OCI-M1 (cell line): ENCODE measurements at regions not wholly inside any gene's neighbourhood (a gene's known extent, or its start where the extent isn't known, plus 50 kb on each side); places are given as distances from the start of the nearest gene placed in this dataset.
"Not testable (repeated sequence)": the region's sequence is repeated elsewhere in the genome, so short reads cannot be mapped to it uniquely, and the experiment has no call there.

Source experiments
- DNase-seq: peaks from one replicate; lab custom pipeline; 2025; lab: John Stamatoyannopoulos, UW

DNA sequence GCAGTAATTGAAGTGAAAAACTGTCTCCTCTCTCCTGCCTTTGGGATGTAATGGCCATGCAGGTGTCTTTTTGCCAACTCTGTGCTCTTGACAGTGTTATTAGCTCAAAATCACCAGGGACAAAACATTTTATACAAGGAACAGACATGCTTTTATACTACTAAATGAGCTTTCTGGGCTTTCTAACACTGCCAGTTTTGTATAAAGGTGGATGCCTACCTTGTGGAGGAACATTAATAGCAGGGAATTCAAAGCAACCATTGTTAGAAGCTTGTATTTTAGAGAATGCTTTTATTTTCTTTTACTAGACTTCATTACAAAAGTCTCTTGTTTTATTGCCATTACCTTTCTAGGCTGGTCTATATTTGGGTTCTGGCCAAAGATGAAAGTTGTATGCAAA is 54.7 kb upstream of the ARSJ start:
- no peak for DNase-seq

DNA sequence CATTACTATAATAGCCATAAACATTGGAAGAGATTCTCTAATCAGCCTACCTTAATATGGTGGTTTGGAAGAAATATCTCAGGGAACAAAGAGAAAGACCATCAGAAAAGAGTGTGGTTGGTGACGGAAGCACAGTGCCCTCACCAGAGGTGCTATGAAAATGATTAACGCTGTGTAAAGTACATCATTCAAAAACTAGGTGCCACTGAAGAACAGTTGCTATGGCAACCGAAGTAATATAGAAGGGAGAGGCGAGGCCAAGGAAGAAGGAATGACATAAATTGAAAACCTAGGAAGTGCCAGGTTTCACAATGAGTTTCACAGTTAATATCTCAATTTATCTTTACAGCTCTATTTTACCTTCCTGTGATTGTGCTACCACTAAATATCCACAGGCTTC is 57.0 kb upstream of the ARSJ start:
- no peak for DNase-seq

DNA sequence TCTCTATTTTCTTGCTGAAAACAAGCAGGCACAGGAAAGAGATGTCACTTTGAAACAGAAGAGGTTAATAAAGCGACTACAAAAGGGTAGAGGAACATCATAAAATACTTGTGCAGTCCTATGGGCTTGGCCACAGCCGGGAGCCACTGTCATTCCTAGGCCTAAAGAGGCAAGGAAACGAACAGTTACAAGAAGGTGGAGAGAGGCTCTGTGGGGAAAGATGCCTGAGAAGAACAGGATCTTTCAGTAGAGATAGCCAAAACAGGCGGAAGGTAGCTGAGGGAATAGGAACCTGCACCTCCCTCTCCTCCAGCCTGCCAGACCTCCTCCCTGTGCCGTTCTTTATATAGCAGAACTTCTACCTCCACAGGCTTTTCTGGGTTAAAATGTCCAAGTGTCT is 57.4 kb upstream of the ARSJ start:
- DNase-seq, result no peak

DNA sequence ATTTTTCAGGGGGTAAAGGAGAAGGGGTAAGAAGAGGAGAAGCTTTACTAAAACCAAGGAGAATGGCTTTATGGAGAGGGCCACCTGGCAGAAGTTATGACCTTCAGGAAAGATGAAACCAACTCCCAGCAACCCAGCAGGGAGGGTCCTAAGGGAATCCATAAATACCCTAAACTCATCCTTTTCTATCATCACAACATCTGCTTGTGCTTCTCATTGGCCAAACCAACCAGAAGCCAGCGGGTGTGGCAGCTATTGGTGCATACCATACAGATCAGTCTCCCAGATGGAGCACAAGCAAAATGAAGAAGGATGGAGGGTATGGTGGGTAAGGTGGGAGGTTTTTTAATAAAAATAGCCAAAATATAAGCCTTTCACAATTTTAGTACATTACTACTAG is 58.5 kb upstream of the ARSJ start:
- no peak for DNase-seq

DNA sequence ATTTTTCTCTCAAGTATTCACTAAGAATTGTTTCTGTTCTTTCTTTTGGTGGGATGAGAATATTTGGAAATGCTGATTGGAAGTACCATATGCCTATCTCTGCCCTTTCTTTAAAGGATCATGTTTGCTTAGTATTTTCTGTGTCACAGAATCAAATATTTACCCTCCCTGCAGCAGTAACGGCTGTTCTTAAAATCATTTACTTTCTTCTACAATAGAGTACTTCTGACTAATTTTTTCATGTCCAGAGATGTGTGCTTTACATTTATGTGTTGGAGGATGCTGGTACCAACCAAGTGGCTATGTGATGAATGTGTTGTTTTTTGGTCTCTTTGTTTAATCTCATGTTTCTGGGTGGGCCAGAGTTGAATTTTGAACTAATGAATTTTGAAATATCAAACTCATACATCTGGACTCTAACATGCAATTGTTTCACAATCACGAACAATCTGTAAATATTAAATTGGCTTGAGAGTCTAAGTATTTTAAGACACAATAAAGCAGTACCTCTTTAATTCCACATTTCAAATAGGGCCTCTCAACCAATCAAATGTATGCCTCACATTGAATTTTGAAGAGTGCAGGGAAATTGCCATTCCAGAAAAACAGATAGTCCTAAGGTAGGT is 59.4 kb upstream of the ARSJ start:
- DNase-seq, result no peak

DNA sequence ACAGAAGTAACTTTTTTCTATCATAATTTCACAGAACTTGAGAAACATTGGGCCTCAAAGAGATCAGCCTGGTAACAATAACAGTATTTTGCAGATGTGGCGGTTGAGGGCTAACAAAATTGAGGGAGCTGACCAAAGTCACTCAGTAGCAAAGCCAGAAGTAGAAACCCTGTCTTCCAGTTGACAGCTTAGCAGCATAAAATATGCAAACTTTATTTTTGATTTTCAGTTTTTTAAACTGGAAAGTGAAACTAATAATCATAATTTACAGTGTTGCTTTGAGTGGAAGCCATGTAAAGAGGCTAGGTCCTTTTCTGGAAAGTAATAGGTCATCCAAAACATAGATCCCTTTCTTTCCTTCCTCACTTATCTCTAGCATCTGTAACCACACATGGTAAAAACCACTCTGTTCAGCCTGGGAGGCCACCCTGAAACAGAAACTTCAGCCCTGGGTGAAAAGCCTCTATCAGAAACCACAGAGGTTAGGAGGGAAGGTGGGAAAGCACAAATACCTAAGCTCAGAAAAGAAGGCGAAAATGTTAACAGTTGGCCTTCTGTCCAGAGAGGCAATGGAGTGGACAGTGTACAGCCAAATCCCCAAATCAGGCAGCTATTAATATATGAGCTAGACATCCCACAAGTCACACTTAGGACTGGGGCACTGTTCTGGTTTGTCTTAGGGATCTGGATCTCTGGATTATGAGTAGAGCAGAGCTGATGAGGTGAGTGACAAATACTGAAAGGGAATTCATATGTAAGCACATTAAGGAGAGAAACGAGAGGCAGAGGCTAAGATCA is 61.1 kb upstream of the ARSJ start:
- DNase-seq, result peak; percentile 81

DNA sequence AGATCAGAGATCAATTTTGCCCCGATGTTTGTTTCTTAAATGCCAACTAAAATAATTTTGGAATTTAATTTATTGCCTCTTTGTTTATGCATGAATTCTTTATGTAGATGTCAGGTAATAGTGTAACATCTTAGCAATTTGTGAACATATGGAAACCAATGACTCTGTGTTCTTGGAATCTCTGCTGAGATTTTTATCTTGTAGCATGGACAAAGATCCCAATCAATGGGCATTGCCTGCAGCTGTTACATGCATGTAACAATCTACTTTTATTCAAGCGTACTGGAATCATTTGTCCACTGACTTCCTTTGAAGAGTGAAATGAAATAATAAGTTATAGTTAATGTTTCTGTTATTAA is 61.6 kb upstream of the ARSJ start:
- no peak for DNase-seq

DNA sequence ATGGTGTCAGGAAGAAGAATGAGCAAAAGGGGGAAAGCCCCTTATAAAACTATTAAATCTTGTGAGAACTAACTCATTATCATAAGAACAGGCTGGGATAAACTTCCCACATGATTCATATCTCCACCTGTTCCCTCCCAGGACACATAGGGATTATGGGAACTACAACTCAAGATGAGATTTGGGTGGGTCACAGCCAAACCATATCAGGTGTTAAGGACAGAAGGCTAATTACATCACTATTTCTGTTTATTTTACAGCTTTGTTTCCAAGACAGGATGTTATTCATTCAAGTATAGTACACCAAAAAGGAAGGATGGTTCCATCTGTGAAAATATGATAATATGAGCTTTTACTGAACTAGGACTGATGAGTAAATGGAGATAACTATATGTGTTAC is 63.7 kb upstream of the ARSJ start:
- no peak for DNase-seq

DNA sequence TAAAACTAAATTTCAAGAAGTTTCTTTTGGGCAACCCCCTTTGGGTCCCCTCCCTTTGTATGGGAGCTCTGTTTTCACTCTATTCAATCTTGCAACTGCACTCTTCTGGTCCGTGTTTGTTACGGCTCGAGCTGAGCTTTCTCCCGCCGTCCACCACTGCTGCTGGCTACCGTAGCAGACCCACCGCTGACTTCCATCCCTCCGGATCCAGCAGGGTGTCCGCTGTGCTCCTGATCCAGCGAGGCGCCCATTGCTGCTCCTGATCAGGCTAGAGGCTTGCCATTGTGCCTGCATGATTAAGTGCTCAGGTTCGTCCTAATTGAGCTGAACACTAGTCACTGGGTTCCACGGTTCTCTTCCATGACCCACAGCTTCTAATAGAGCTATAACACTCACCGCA is 64.9 kb upstream of the ARSJ start:
- not testable (repeated sequence) for DNase-seq

DNA sequence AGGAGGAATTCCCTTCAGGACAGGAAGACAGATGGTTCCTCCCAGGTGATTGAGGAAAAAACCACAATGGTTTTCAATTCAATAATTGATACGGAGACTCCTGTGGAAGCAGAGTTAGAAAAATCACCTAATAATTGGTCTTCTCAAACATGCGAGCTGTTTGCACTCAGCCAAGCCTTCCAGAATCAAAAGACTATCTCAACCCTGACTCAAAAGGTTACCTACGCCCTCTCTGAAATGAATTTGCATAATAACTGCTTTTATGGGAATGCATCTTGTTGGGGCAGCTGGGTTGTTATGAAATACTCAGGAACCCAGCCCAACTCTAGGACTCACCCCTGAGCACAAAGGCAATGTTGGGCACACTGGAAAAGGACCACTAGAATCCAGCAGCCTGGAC is 66.9 kb upstream of the ARSJ start:
- DNase-seq, result no peak

DNA sequence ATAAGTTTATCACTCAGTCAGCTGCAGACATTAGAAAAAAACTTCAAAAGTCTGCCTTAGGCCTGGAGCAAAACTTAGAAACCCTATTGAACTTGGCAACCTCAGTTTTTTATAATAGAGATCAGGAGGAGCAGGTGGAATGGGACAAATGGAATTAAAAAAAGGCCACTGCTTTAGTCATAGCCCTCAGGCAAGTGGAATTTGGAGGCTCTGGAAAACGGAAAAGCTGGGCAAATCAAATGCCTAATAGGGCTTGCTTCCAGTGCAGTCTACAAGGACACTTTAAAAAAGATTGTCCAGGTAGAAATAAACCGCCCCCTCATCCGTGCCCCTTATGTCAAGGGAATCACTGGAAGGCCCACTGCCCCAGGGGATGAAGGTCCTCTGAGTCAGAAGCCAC is 68.7 kb upstream of the ARSJ start:
- not testable (repeated sequence) for DNase-seq

DNA sequence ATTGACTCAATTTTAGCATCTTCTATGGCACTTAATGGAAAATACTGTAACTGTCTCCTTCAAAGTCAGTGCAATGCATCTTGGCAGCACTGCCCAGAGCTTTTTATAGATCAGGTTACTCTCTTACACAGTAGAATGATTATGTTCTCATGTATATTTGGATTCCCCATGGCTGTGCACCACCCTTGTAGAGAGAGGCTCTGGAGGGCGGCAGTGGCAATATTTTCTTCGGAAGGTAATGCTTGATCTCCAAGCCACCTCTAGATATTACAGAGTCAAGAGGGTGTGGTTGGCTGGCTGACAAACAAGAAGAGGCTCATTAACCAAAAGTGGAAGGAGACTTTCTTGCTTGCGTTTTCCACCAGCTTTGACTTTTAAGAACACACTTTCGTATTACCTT is 72.8 kb upstream of the ARSJ start:
- no peak for DNase-seq

DNA sequence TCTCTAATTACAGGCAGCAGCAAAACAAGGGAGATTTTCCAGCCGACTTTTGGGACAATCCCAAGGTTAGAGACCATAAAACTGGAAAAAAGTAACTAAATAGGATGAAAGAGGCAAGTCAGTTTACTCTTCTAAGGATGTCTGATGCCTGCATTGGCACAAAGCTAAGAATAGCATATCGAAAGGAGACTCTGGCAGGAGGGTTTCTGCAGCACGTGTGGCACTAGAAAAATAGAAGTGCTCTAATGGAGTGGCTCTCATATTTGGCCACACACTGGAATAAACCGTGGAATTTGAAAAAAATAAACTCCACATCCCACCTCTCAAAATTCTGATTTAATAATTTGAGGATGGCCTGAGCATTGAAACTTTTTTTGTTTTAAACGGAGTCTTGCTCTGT is 77.2 kb upstream of the ARSJ start:
- no peak for DNase-seq

DNA sequence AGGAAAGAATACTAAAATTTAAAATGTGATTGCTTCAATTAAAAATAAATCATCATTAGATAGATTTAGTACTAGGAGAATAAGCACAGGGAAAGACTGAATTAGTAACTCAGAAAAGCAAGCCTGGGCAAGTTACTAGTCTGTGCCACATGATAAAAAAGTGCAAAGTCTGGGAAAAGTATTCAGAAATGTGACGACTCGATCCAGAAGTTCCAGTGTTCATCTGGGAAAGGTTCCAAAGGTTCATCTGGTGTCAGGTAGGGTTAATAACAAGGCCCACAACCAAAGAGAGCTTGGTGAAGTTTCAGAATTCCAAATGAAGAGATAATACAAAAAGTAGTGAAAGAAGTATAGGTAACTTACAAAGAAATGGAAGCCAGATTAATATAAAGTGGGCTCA is 78.3 kb upstream of the ARSJ start:
- DNase-seq, result no peak

DNA sequence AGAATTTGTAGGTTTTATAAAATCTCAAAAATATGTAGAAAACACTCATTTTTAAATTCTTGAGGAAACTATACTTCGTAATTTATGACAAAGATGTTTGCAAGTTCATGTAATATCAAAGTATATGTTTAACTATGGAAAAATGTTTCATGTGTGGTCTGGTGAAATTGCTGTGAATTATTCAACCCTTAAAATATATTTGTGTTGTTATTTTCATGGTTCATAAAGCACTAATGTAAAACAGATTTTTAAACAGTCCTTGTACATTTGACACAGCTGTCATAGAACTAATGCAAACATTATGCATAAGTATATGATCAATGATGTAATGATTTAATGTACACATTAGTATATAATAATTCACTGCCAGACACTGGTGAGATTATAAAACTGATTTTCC is 83.1 kb upstream of the ARSJ start:
- DNase-seq, result no peak

DNA sequence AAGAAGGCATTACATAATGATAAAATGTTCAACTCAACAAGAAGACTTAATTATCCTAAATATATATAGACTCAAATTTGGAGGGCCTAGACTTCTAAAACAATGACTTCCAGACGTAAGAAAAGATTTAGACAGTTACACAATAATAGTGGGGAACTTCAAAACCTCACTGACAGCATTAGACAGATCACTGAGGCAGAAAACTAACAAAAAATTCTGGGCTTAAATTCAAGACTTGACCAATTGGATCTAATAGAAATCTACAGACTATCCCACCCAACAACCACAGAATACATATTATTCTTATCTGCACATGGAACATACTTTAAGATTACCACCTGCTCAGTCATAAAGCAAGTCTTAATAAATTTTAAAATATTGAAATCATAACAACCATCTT is 93.3 kb upstream of the ARSJ start:
- DNase-seq, result no peak

DNA sequence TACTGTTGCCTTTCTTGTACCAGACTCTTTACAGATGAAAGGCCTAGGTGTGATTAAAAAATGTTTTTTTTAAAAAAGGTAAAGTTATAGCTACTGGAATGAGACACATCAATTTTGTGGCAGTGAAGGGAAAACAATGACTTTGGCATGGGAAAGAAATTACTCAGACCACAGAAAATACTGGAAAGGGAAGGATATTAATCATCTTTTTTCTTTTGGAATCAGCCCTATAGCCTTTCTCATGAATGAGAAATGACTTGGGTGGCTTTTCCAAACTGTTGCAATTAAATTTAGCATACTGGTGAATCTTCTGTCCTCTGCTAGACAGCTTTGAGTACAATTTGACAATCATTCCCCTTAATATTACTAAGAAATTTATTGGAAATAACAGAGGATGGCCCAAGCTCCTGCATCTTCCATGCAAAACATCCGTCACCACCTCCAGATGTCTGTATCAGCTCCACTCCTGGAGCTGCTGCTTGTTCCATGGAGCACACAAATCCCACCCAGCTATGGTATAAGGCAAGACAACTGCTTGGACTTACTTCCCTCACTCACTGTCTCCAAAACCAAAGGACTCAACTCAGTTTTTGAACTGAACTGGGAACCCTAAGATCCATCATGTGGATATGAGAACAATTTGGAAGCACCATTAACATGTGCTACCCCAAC is 97.6 kb upstream of the ARSJ start:
- DNase-seq, result no peak

DNA sequence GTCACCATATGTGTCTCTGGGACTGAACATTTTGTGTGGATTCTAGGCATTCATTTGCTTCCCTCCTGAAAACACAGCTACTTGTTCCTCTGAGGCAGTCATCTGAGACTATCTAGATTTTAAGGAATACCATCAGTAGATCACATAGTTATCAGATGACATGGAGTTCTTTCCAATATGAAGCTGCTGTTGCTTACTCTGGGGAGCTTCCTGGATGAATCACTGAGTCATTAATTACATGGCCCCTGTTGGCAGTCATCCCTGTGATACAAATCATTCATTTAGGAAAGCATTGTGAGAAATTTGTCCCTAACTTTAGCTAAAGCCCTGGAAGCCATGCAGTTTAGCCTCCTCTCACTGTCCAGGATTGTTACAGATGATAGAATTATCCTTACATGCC is 98.2 kb upstream of the ARSJ start:
- DNase-seq, result no peak

DNA sequence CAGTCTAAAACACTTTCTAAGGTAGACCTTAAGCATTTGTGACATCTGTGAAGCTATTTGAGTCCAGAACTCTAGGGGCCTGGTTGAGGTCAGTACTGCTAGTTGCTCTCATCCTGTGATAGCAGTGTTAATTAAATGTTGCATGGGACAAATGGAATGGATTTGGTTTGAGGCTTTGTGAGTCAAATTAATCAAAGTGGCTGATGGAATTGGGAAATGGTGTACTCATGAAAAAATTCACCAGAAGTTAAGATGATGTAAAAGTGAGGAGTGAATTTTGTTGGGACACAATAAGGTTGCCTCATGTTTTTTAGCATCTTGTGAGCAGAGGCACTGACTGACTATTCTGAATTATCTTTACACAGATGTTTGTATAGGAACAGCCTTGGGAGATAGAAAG is 99.2 kb upstream of the ARSJ start:
- no peak for DNase-seq

DNA sequence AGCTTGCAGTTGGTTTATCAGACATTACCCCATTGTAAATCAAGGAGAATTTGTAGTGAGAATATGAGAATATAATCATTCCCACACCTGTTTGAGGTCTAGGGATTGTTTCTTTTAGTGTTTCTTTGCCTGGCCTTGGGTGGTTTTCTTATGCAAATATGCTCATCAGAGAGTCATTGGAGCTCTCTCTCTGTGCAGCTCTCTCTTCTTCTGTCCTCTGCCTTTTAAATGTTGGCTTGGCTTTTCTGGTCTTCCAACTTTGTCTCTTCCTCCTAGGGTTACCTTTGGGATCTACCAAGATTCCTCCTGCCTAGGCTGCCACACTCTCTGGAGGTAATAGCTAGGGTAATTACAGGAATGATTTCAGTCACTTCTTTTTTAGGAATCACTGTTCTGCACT is 102.3 kb upstream of the ARSJ start:
- no peak for DNase-seq

DNA sequence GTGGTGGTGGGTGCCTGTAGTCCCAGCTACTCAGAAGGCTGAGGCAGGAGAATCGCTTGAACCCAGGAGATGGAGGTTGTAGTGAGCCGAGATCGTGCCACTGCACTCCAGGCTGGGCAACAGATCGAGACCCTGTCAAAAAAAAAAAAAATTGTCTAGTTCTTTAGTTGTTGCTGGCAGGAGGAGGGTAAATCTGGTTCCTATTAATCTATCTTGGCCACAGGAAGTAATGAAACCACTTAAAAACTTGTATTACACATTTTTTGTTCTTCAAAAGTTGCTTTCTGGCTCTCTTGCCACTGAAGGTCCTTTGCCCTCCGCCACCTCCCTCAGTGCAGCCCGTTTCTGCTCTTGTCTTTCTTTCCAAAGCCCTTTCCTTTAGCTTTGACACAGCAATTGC is 102.9 kb upstream of the ARSJ start:
- DNase-seq, result no peak

DNA sequence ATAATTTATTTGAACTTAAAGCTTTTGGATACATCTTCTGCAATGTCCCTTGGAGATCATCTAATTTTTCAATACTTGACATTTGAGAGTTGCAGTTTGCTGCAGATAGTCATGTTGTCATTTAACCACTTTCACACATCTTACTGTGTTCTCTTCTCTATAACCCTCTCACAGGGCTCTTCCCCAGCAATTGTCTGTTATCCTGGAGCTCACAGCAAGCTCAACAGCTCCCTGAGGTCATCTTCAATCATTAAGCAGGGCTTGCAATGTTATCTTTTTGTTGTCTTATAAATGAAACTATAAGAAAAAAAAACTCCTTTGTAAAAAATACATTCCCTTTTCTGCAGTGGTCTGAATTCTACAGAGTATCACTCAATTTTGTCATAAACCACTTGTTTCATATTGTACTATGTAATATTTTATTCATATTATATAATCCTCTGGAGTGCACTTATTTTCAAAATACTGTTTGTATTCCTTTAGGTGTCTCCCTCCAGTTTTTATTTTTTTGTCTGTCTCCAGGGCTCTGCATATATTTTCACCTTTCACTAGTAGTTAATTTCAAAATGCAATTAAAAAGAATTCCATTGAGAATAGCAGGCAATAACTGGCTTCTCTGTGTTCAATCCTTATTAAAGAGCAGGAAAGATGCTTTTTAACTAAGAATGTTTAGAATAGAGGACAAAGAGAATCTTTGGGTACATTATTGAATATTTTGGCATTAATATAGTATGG is 106.3 kb upstream of the ARSJ start:
- DNase-seq, result no peak
